ENCODE measurements at regions not wholly inside any gene's neighbourhood (a gene's known extent, or its start where the extent isn't known, plus 50 kb on each side); places are given as distances from the start of the nearest gene placed in this dataset.

- no peak for TF ChIP-seq EZH2 (IDR thresholded peaks at IDR 0.05; ENCODE audit: borderline replicate concordance, low read length)
- TF ChIP-seq CTCF (IDR thresholded peaks at IDR 0.05; ENCODE audit: low read length): no peak
- H2AFZ ChIP-seq (ENCODE audit: low read length): no peak overlapping the region
- H3K9me3 ChIP-seq (ENCODE audit: low read length): no peaks in the 10 kb centered on the region
- no peak overlapping the region for H3K27ac ChIP-seq (ENCODE audit: low read depth, low read length, poor library complexity, severe bottlenecking)
- H3K4me2 ChIP-seq (ENCODE audit: low read length): no peak overlapping the region
- H3K9ac ChIP-seq (ENCODE audit: low read length): no peak overlapping the region
- H3F3A ChIP-seq (ENCODE audit: insufficient read depth, low read length): no peaks in the 10 kb centered on the region
- no peak overlapping the region for H3K4me3 ChIP-seq (ENCODE audit: low read depth, low read length, poor library complexity, severe bottlenecking)
- no peaks in the 10 kb centered on the region for H3K9me2 ChIP-seq (ENCODE audit: low read depth, low read length)
- H4K20me1 ChIP-seq (ENCODE audit: insufficient read depth, low read length): no peaks in the 10 kb centered on the region
- H3K4me1 ChIP-seq (ENCODE audit: insufficient read depth, low read length, severe bottlenecking): no peaks in the 10 kb centered on the region
- H3K36me3 ChIP-seq (ENCODE audit: insufficient read depth, low read length): no peaks in the 10 kb centered on the region
- no peaks in the 10 kb centered on the region for H3K27me3 ChIP-seq (ENCODE audit: insufficient read depth, low read length)
- no peaks in the 10 kb centered on the region for H3K79me2 ChIP-seq (ENCODE audit: insufficient read depth, low read length)
Observed at GRCh38 chr2:38435775-38436174, 58.7 kb upstream of the ATL2 start.

GRCh38 chr2:38434595-38434994, 57.5 kb upstream of the ATL2 start:
- no peak overlapping the region for H3K9ac ChIP-seq (ENCODE audit: low read length)
- H3K4me3 ChIP-seq (ENCODE audit: low read depth, low read length, poor library complexity, severe bottlenecking): no peak overlapping the region
- no peaks in the 10 kb centered on the region for H3K79me2 ChIP-seq (ENCODE audit: insufficient read depth, low read length)
- no peaks in the 10 kb centered on the region for H3K9me2 ChIP-seq (ENCODE audit: low read depth, low read length)
- H3K27ac ChIP-seq (ENCODE audit: low read depth, low read length, poor library complexity, severe bottlenecking): no peak overlapping the region
- H3K4me1 ChIP-seq (ENCODE audit: insufficient read depth, low read length, severe bottlenecking): no peaks in the 10 kb centered on the region
- no peak for TF ChIP-seq CTCF (IDR thresholded peaks at IDR 0.05; ENCODE audit: low read length)
- TF ChIP-seq EZH2 (IDR thresholded peaks at IDR 0.05; ENCODE audit: borderline replicate concordance, low read length): no peak
- H2AFZ ChIP-seq (ENCODE audit: low read length): no peak overlapping the region
- no peaks in the 10 kb centered on the region for H3F3A ChIP-seq (ENCODE audit: insufficient read depth, low read length)
- no peaks in the 10 kb centered on the region for H3K27me3 ChIP-seq (ENCODE audit: insufficient read depth, low read length)
- H4K20me1 ChIP-seq (ENCODE audit: insufficient read depth, low read length): no peaks in the 10 kb centered on the region
- H3K4me2 ChIP-seq (ENCODE audit: low read length): no peak overlapping the region
- no peaks in the 10 kb centered on the region for H3K36me3 ChIP-seq (ENCODE audit: insufficient read depth, low read length)
- no peaks in the 10 kb centered on the region for H3K9me3 ChIP-seq (ENCODE audit: low read length)

GRCh38 chr2:38433607-38433975, 56.5 kb upstream of the ATL2 start:
- Histone ChIP-seq H3K27ac (ENCODE audit: low read depth, low read length, poor library complexity, severe bottlenecking) (no peak overlapping the region), H4K20me1 (ENCODE audit: insufficient read depth, low read length) (no peaks in the 10 kb centered on the region), H3F3A (ENCODE audit: insufficient read depth, low read length) (no peaks in the 10 kb centered on the region), H3K9me3 (ENCODE audit: low read length) (no peaks in the 10 kb centered on the region), H3K9me2 (ENCODE audit: low read depth, low read length) (no peaks in the 10 kb centered on the region), H3K4me3 (ENCODE audit: low read depth, low read length, poor library complexity, severe bottlenecking) (no peak overlapping the region), H3K79me2 (ENCODE audit: insufficient read depth, low read length) (no peaks in the 10 kb centered on the region), H3K36me3 (ENCODE audit: insufficient read depth, low read length) (no peaks in the 10 kb centered on the region), H3K4me1 (ENCODE audit: insufficient read depth, low read length, severe bottlenecking) (no peaks in the 10 kb centered on the region), H2AFZ (ENCODE audit: low read length) (no peak overlapping the region), H3K27me3 (ENCODE audit: insufficient read depth, low read length) (no peaks in the 10 kb centered on the region), H3K4me2 (ENCODE audit: low read length) (no peak overlapping the region), H3K9ac (ENCODE audit: low read length) (no peak overlapping the region)
- TF ChIP-seq EZH2 (IDR thresholded peaks at IDR 0.05; ENCODE audit: borderline replicate concordance, low read length): no peak
- no peak for TF ChIP-seq CTCF (IDR thresholded peaks at IDR 0.05; ENCODE audit: low read length)

Measured in OCI-LY1 (cell line).